Endodermal cell (in vitro differentiated cells): ENCODE measurements at regions not wholly inside any gene's neighbourhood (a gene's known extent, or its start where the extent isn't known, plus 50 kb on each side); places are given as distances from the start of the nearest gene placed in this dataset.
A peak's percentile ranks its signal among the peaks of the same experiment; 100 is the strongest.

Experiments used
- DNase-seq: peaks from one replicate; pipeline ENCODE4 v3.0.0-alpha.2; 2017
- H3K27ac ChIP-seq: 2 replicates; pipeline ENCODE4 v1.5.1; 2013; ENCODE audit warnings: mild to moderate bottlenecking, low read depth, low read length, moderate library complexity
- H3K27me3 ChIP-seq: 2 replicates; pipeline ENCODE4 v1.6.1; 2013; ENCODE audit warnings: mild to moderate bottlenecking, low read length, moderate library complexity; ENCODE audit not compliant: insufficient read depth, control insufficient read depth, poor library complexity, severe bottlenecking
- H3K36me3 ChIP-seq: 2 replicates; pipeline ENCODE4 v1.7.0; 2013; ENCODE audit warnings: mild to moderate bottlenecking, low read length, moderate library complexity; ENCODE audit not compliant: control insufficient read depth, insufficient read depth
- H3K4me1 ChIP-seq: one replicate; pipeline ENCODE4 v1.7.0; 2013; ENCODE audit warnings: low read length; ENCODE audit not compliant: control insufficient read depth, insufficient read depth
- H3K4me3 ChIP-seq: 2 replicates; pipeline ENCODE4 v1.5.1; 2013; ENCODE audit warnings: mild to moderate bottlenecking, low read length, moderate library complexity
- H3K9ac ChIP-seq: 2 replicates; pipeline ENCODE4 v1.6.1; 2013; ENCODE audit warnings: mild to moderate bottlenecking, low read length, moderate library complexity; ENCODE audit not compliant: poor library complexity, severe bottlenecking; ENCODE audit errors: extremely low read depth
- H3K9me3 ChIP-seq: 2 replicates; pipeline ENCODE4 v1.6.1; 2013; ENCODE audit warnings: mild to moderate bottlenecking, low read length, moderate library complexity; ENCODE audit not compliant: control insufficient read depth
- H3K27ac Mint-ChIP-seq: 2 replicates; pipeline ENCODE4 v1.8.0; 2020; ENCODE audit warnings: mixed read lengths
- H3K27me3 Mint-ChIP-seq: 2 replicates; pipeline ENCODE4 v1.8.0; 2021; ENCODE audit warnings: mild to moderate bottlenecking, mixed read lengths; ENCODE audit not compliant: insufficient read depth
- H3K36me3 Mint-ChIP-seq: 2 replicates; pipeline ENCODE4 v1.8.0; 2020; ENCODE audit warnings: low read depth, mixed read lengths
- H3K4me1 Mint-ChIP-seq: 2 replicates; pipeline ENCODE4 v1.8.0; 2020; ENCODE audit warnings: mixed read lengths
- H3K4me3 Mint-ChIP-seq: 2 replicates; pipeline ENCODE4 v1.8.0; 2020; ENCODE audit warnings: mild to moderate bottlenecking, moderate library complexity, mixed read lengths
- H3K9me3 Mint-ChIP-seq: 2 replicates; pipeline ENCODE4 v1.8.0; 2020; ENCODE audit warnings: mild to moderate bottlenecking, mixed read lengths
- CTCF ChIP-seq: fragments of 200-600 bp; sonication (generic); conservative IDR thresholded peaks from 2 replicates; pipeline ENCODE4 v1.5.0; 2021; ENCODE audit warnings: antibody characterized with exemption, mild to moderate bottlenecking
- WGBS, 2 experiments: methylation state at CpG; one replicate each; pipeline versions ENCODE4 v1.1.5 to v1.1.7; 2013; ENCODE audit warnings: missing lambda C conversion rate in 2 of 2, mixed read lengths in 1 of 2; ENCODE audit not compliant: insufficient coverage in 1 of 2, insufficient read length in 1 of 2; 5-methylcytosine and 5-hydroxymethylcytosine counted together

DNA sequence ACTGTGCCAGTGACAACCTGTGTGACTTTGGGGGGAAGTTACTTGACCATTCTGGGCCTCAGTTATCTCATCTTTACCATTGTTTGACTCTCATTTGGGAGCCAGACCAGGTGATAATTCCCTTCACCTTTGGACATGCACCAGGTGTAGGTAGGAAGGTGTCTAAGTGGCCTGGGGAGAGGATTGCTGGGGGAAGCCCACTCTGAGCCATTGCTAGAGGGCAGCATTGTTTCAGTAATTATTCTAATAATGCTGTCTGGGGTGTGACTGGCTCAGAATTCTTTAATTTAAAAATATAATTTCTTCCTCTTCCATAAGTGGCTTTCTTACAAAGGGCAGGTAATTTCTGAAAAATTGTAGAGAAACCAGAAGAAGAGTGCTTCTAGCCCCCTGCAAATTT is 104.3 kb downstream of the RTL9 start:
- Mint-ChIP-seq H3K27me3 (peaks cover 30% of the 10 kb centered on the region), H3K9me3 (no peaks in the 10 kb centered on the region), H3K36me3 (no peaks in the 10 kb centered on the region), H3K27ac (no peak overlapping the region), H3K4me3 (no peak overlapping the region), H3K4me1 (peaks cover 4% of the 10 kb centered on the region)
- Histone ChIP-seq H3K4me3 (no peak overlapping the region), H3K27me3 (peaks cover 16% of the 10 kb centered on the region), H3K9ac (no peak overlapping the region), H3K4me1 (no peaks in the 10 kb centered on the region), H3K27ac (no peak overlapping the region), H3K9me3 (no peaks in the 10 kb centered on the region), H3K36me3 (no peaks in the 10 kb centered on the region)
- peak; percentile 59 for DNase-seq
- TF ChIP-seq CTCF = peak; percentile 71

GRCh38 chrX:110466790-110467189 is 108.1 kb downstream of the RTL9 start:
- 83 to 90% methylated on average over 2 of the region's 2 CpGs for WGBS, 2 experiments
- TF ChIP-seq CTCF = no peak
- peaks cover 4% of the 10 kb centered on the region for H3K4me1 Mint-ChIP-seq
- no peaks in the 10 kb centered on the region for H3K4me1 ChIP-seq
- H3K27ac ChIP-seq = no peak overlapping the region
- no peaks in the 10 kb centered on the region for H3K9me3 ChIP-seq
- no peak overlapping the region for H3K9ac ChIP-seq
- no peaks in the 10 kb centered on the region for H3K36me3 Mint-ChIP-seq
- no peak for DNase-seq
- no peak overlapping the region for H3K4me3 ChIP-seq
- H3K36me3 ChIP-seq = no peaks in the 10 kb centered on the region
- H3K27me3 ChIP-seq = no peaks in the 10 kb centered on the region
- H3K4me3 Mint-ChIP-seq = no peak overlapping the region
- H3K9me3 Mint-ChIP-seq = no peaks in the 10 kb centered on the region
- no peak overlapping the region for H3K27ac Mint-ChIP-seq
- no peaks in the 10 kb centered on the region for H3K27me3 Mint-ChIP-seq

GRCh38 chrX:110472265-110472664 is 113.6 kb downstream of the RTL9 start:
- no peak overlapping the region for H3K4me3 Mint-ChIP-seq
- no peaks in the 10 kb centered on the region for H3K36me3 ChIP-seq
- no peak overlapping the region for H3K4me3 ChIP-seq
- H3K9me3 Mint-ChIP-seq = no peaks in the 10 kb centered on the region
- no peak overlapping the region for H3K9ac ChIP-seq
- no peak overlapping the region for H3K27ac Mint-ChIP-seq
- H3K27ac ChIP-seq = no peak overlapping the region
- WGBS, 2 experiments = 92 to 95% methylated on average over 2 to 3 of the region's 3 CpGs
- H3K9me3 ChIP-seq = no peaks in the 10 kb centered on the region
- H3K4me1 Mint-ChIP-seq = no peaks in the 10 kb centered on the region
- no peak for DNase-seq
- no peaks in the 10 kb centered on the region for H3K27me3 ChIP-seq
- H3K27me3 Mint-ChIP-seq = no peaks in the 10 kb centered on the region
- H3K36me3 Mint-ChIP-seq = no peaks in the 10 kb centered on the region
- no peak for TF ChIP-seq CTCF
- no peaks in the 10 kb centered on the region for H3K4me1 ChIP-seq
